ENCODE measurements at regions not wholly inside any gene's neighbourhood (a gene's known extent, or its start where the extent isn't known, plus 50 kb on each side); places are given as distances from the start of the nearest gene placed in this dataset.

DNA sequence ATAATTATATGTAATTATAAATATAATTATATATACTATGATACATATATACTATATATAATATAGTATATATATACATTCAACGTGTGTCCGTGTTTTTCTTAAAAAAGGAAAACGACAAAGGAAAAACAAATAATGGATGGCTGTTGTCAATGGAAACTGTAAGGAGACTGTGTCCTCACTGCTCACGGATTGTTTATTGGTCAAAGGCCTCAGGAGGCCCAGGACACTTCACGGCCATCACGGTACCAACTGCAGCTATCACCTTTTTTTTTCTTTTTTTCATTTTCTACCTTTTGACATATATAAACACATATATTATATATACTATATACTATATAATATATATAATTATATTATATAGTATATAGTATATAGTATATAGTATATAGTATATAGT, 113.4 kb downstream of the SPTSSA start:
- DNase-seq (ENCODE audit: low spot score), result no peak

DNA sequence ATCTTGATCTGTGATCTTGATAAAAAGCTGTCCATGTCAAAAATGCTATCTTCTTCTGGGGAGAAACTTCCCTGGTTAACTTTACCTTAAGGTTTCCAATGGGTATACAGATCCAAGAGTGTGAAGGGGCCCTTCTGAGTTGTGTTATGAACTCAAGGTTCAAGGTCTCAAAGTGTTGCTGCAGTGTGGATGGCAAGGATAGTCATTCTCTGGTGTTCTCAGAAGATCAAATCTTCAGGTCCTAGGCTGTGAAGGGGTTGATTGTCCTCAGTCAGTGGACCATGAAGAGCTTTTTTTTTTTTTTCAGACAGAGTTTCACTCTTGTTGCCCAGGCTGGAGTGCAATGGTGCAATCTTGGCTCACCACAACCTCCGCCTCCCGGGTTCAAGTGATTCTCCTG, 114.4 kb downstream of the SPTSSA start:
- no peak for DNase-seq (ENCODE audit: low spot score)

DNA sequence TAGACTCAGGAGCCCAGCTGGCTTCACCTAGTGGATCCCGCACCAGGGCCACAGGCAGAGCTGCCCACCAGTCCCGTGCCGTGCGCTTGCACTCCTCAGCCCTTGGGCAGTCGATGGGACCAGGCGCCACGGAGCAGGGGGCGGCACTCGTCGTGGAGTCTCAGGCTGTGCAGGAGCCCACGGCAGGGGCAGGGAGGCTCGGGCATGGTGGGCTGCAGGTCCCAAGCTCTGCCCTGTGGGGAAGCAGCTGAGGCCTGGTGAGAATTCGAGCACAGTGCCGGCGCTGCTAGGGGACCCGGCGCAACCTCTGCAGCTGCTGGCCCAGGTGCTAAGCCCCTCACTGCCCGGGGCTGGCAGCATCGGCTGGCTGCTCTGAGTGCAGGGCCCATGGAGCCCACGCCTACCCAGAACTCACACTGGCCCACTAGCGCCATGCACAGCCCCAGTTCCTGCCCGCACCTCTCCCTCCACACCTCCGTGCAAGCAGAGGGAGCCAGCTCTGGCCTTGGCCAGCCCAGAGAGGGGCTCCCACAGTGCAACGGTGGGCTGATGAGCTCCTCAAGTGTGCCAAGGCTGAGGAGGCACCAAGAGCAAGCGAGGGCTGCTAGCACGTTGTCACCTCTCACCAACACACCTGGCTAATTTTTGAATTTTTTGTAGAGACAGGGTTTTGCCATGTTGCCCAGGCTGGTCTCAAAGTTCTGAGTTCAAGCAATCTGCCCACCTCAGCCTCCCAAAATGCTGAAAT, 116.1 kb downstream of the SPTSSA start:
- DNase-seq (ENCODE audit: low spot score), result no peak

DNA sequence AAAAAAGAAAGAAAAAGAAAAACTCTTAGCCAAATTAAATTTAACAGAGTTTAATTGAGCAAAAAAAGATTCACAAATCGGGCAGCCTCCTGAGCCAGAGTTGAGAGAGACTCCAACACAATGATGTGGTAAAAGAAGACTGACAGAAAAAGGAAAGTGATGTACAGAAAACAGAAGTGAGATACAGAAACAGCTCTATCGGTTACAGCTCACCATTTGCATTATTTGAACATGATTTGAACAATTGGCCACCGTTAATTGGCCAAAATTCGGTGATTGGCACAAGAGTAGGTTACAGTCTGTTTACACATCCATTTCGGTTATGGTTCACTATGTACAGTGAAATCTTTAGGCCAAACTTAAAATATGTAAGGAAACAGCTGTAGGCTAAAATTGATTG, 117.7 kb downstream of the SPTSSA start:
- DNase-seq (ENCODE audit: low spot score), result no peak

DNA sequence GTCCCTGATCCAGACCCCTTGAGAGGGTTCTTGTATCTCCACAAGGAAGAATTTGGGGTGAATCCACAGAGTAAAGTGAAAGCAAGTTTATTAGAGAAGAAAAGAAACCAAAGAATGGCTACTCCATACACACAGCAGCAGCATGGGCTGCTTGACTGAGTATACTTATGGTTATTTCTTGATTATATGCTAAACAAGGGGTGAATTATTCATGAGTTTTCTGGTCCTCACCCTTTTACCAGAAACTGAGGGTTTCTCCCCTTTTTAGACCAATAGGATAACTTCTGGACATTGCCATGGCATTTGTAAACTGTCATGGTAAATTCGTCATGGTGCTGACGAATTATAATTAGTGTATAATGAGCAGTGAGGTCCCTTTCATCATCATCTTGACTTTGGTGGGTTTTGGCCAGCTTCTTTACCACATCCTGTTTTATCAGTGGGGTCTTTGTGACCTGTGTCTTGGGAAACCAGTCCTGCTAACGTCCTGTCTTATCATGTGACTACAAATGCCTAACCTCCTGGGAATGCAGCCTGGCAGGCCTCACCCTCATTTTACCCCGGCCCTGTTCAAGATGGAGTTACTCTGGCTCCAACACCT, 121.9 kb downstream of the SPTSSA start:
- no peak for DNase-seq (ENCODE audit: low spot score)

DNA sequence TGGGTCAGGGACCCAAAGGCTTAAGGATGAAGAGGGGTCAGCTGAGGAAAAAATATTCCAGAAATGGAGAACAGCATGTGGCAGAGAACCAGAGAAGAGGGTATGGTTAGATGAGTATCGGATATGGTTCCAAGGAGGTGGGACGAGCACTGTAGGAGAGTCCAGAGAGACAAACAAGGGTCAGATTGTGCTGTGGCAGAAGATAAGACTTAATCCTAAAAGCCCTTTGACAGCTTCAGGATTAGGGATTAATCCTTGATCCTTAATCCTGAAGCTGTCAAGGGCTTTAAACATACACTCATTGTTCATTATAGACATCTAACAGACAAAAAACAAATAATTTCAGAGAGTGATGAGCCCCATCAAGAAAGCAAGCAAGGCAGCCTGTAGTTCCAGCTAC, 124.0 kb downstream of the SPTSSA start:
- no peak for DNase-seq (ENCODE audit: low spot score)

DNA sequence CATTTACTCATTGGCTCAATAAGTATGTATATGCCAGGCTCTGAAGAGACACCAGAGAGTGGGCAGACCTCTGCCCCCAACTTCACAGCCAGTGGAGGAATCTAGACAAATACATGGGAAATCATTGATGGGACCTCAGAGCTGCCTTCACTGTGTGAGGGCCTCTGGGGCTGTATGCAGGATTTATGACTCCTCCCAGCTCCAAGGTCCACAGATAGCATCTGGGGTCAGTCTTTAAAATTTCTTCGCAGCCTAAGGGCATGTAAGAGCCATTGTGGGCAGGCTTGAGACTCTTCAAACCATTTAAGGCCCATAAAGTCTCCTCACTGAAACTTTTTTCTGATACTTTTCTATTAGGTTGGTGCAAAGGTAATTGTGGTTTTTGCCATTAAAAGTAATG, 125.5 kb downstream of the SPTSSA start:
- no peak for DNase-seq (ENCODE audit: low spot score)

DNA sequence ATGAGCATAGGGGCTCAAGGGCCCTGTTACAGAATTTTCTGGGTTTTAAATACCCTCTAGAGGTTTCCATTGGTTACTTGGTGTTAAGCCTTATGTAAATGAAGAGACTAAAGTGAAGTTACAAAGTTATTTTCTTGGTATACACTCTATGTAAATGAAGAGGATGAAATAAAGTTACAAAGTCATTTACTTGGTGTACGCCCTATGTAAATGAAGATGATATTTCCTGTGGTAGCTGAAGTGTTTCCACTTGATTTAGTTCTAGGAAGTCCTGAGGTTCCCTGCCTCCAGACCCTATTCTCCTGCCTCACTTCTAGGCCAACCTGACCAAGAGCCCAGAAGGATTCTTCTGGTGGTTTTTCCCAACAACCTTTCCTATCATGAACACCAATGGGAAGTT, 126.1 kb downstream of the SPTSSA start:
- DNase-seq (ENCODE audit: low spot score), result no peak

DNA sequence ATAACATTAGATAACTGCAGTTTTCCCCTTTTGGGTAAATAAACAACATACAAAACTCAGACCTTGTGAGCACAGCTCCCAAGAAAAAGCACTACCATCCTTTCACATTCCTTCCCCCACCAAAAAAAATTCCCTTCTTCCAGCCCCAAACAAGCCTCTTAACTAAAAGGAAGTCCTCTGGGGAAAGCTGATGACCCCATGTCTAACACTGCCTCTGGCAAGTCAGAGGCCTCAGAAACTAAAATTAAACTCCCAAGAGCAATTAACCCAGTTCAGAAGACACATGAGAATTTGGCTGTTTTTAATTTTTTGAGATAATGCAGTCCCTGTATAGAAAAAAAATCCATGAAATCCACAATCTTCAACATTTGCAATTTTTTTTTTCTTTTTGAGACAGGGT, 127.7 kb downstream of the SPTSSA start:
- DNase-seq (ENCODE audit: low spot score), result no peak

DNA sequence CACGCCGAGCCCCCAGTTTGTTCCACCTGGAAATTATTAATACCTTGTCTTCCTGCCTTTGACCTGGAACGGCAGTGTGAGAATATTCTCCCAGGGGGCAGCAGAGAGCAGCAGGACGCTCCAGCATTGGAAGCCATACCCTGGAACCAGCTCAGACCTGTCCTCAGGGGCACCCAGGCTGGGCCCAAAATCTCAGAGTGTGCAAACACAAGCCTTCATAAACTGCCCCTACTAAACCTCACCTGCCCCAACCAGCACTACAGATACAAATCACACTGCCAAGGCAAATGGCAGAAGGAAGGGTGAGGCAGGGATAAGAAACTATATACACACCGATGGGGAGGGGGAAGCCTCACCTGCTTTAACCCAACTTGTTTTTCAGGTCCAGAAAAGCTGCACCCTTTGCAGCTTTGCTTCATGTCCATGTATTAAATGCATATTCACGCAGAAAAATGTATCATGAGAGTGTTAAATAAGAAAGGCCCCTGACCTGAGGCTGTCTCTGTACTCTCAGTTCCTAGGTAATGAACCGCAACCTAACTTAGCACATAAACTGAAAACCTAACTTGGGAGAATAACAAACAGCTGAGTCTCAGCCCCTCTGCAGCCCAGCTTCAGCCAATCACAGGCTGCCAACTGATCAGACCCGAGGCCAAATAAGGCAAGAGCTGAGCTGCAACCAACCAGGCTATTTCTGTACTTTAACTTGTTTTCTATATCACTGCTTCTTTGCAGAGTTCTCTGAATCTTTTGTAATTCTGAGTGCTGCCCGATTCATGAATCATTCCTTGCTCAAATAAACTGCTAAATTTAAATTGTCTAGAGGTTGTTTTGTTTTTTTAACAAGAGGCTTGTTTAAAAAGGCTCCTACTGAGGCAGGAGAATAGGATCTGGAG, 130.1 kb downstream of the SPTSSA start:
- peak; percentile 57 for DNase-seq (ENCODE audit: low spot score)

DNA sequence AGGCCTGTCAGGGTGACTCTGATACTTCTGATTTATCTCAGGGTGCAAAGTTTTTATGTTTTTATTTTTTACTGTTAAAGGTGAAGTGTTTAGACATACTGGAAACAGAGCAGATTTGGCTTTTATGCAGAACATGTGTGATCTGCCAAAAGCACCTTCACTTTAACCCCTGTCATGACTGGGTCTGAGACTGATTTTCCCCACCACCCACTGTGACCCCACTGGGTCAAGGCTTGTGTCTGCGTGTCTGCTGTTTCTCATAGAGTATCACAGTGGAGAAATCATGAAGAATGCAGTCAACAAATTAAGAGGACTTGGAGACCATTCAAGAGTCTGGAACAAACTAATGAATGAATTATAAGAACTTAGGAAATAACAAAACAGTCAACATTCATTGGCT, 131.2 kb downstream of the SPTSSA start:
- no peak for DNase-seq (ENCODE audit: low spot score)

DNA sequence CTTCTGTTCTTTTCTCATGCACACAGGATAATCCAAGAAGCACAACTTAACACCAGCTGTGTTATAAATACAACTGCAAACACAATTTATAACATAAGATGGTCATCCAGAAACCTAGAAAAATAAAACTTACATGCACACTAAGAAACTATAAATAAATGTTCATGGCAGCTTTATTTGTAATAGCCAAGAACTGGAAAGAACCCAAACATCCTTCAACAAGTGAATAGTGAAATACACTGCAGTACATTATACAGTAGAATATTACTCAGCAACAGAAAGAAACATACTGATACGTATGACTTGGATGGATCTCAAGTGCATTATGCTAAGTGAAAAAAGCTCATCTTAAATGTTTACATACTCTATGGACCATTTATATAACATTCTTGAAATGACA, 132.7 kb downstream of the SPTSSA start:
- DNase-seq (ENCODE audit: low spot score), result no peak

DNA sequence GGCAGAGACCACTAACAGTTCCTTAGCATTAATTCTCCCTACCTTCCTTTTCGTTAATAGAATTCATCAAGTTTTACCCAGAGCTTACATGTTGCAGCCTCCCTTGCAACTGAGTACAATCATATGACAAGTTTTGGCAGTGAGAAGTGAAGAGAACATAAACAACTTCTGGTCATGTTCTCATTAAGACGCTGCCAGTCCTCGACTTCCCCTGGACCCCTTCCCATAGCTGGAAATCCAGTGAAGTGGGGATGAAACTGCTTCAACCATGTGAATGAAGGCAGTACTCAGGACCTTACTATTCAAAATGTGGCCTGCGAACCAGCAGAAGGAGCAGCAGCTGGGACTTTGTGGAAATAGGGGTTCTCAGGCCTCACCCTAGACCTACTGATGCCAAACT, 133.9 kb downstream of the SPTSSA start:
- no peak for DNase-seq (ENCODE audit: low spot score)

DNA sequence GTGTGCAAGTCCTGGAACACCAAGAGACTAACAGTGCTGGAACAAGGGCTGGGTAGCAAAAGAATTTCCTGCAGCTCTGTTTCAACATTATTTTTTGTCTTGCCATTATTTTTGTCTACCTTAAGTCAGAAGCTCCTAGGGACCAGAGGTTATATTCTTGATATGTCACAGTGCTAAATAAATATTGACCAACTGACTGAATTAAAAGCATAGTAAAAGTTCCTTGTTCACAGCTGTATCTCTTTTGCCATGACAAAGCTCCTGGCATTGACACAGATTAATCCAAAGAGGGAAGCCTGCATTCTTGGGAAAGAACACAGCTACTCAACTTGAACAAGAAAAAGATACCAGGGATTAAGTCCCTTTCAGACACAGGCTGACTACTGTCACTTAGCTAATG, 136.5 kb downstream of the SPTSSA start:
- DNase-seq (ENCODE audit: low spot score), result no peak

DNA sequence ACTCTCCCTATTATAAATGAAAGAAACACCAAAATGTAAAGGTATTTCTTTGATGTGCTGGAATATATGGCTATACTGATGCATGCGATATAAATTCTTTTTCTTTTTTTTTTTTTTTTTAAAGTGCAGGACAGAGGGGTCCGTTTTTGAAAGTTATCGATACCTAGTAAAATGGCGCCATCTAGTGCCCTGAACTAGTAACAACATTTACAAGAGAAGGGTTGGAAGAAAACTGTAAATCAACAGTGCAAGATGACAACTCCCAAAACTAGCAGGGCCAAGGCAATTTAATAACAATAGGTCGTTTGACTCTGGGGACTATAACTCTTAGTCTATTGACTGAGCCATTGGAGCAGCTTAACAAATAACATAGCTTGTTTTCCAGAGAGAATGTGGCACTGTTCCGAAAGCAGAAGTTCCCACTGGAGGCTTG, 137.7 kb downstream of the SPTSSA start:
- DNase-seq (ENCODE audit: low spot score), result peak; percentile 53

DNA sequence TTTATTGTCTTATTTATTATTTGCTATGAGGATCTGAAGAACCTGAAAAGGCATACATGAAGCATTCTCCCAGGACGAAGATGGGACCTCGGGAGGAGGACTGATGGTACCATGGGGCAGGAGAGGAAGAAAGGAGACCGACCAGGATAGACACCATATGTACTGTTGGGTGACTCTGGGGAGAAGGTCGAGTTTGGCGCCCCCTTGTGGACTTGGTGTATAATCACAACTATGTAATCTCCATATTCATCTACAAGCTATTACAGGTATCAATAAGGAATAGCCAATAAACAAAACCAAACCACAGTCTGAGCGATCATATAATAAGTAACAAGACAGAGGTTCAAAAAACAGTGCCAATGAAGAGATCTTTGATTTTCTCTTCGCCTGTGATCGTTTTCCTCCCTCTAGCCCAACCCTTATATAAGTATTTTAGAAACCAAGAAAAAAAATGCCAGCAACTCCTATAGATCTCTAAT, 139.1 kb downstream of the SPTSSA start:
- peak; percentile 79 for DNase-seq (ENCODE audit: low spot score)

DNA sequence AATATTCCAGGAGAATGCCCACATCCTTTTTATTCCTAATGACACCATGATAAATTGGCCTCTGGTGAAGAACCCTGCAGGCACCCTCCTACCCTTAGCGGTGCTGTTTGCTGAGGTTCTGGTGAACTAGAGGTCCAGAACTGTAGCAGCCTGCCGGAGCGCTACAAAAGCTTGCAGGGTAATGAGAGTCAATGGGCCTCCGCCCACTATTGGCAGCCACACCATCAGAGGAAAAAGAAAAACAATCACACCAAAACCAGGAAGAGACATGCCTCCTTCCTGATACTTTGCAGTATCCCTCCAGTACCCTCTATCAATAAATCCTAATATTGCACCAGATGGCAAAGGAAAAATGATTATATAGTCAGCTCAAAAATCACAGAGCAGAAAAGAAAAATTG, 142.9 kb downstream of the SPTSSA start:
- DNase-seq (ENCODE audit: low spot score), result no peak

DNA sequence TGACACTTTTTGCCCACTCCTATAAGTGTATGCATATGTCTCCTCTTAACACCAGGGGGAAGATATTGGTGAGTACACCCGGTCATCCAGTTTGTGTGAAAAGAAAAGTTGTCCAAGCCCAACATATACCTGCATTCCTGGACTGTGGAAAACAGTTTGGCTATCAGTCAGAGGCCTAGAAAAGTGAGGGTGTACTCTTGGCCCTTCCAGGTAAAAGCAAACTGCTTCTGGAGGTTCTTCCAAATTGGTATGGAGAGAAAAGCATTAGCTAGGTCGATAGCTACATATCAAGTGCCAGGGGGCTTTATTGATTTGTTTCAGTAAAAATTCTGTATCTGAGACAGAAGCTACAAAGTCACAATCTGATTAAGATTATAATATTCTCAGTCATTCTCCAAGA, 144.0 kb downstream of the SPTSSA start:
- DNase-seq (ENCODE audit: low spot score), result no peak

DNA sequence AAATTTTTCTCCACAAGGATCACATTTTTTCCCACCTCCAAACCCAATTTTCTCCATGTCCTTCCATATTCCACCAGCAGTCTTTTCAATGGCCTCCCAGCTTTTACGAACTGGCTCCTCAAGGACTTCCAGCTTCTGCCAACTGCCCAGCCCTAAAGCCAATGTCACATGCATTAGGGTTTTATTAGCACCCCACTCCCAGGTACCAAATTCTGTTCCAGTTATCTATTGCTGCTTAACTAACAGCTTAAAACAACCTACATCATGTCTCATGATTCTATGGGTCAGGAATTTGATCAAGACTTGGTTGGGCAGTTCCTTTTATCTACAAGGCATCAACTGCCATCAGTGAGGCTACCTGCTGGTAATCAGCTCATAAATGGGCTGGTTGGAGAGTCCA, 151.3 kb downstream of the SPTSSA start:
- no peak for DNase-seq (ENCODE audit: low spot score)

DNA sequence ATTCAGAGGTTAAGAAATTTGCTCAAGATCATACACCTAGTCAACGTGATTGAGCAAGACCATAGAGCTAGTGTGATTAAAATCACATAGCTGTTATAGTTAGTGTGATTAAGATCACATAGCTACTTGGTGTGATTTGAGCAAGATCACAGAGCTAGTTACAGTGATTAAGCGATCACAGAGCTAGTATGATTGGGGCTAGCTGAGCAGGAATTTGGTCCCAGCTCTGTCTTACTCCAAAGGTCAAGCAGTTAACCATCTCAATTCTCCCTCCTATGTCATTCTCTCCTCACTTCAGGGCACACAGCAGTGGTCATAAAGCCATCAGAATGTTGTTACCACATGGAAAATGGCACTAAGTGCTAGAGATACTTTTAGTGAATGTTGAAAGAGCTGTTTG, 158.2 kb downstream of the SPTSSA start:
- no peak for DNase-seq (ENCODE audit: low spot score)

DNA sequence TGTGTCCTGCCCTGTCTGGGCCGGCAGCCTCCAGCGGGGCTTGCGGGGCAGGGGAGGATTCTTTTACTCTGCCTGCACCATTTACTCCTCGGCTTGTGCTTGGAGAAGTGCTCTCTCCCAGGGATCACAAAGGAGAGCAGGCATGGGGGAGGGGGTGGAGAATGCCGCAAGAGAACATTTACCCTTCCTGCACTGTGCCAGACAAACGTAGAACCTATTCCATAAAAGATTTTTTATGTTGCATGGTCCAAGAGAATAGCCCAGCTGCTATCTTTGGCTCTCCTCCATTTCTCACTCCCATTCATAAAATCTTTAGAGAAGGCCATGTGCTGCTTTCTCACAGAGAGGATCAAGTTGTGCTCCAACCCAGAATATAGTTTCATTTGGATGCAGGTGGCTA, 159.4 kb downstream of the SPTSSA start:
- DNase-seq (ENCODE audit: low spot score), result no peak

DNA sequence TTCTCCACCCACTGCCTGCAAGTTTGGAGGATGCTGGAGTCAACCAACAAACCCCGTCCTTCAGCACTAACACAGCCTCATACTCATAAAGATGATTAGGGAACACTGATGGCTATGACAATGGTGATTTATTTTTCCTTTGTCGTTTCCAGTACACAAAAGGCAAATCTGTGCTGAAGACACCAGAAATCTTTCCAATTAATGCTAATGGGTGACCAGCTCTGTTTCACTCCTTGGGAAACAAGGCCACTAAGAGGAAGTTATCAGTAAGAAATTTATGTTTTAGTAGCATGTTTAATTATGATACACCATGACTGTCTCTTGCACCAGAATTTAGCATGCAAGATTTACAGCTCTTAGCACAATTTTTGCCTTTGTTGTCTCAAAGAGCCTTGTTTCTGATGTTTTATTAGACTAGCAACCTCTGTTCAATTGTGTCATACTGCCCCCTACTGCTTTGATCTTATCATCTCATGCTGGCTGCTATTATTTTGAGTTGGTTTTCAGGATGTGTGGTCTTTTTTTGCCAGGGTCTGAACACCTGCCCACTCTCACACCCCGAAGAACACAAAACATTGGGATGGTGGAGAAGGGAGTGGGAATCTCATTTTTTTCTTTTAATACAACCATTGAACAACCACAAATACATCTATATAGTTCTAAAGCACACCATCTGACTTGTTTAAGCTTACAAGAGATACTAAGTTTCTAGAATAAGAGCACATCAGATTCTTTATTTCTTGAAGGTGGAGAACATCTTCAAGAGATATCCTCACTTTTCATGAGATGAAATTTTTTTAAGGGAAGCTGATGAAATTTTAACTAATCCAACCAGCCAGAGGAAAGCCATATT, 160.9 kb downstream of the SPTSSA start:
- peak; percentile 61 for DNase-seq (ENCODE audit: low spot score)

Measured in GM03348 (cell line).